H1 (cell line): ENCODE measurements at regions not wholly inside any gene's neighbourhood (a gene's known extent, or its start where the extent isn't known, plus 50 kb on each side); places are given as distances from the start of the nearest gene placed in this dataset.

Source experiments
- CTCF ChIA-PET: fragments of 300-600 bp; sonication (Branson Sonifier 250); formaldehyde crosslinking; loops from one replicate; lab custom pipeline; 2021; ENCODE audit not compliant: partially characterized antibody; lab: Charles Lee
- POLR2A ChIA-PET: fragments of 300-600 bp; sonication (Branson Sonifier 250); formaldehyde crosslinking; loops from one replicate; lab custom pipeline; 2021; ENCODE audit warnings: inconsistent platforms; ENCODE audit not compliant: partially characterized antibody; lab: Charles Lee
- DNase-seq, 2 experiments: peaks; one replicate each; pipeline versions ENCODE4 v3.0.0 to v3.0.0-alpha.2; 2010 to 2022; ENCODE audit warnings: low spot score in 2 of 2, low read depth in 1 of 2, mixed read lengths in 1 of 2
- FAIRE-seq: peaks from 2 replicates; lab custom pipeline; 2011; peaks lifted over from hg19 to GRCh38; lab: Jason Lieb, UNC
- H2AFZ ChIP-seq: 2 replicates; pipeline ENCODE4 v1.8.1; 2012; ENCODE audit warnings: low read length, inconsistent platforms
- H2AK5ac ChIP-seq: 2 replicates; pipeline ENCODE4 v1.6.1; 2013; ENCODE audit warnings: low read depth, low read length
- H2BK120ac ChIP-seq: replicated peaks from 2 replicates; pipeline ENCODE3; 2013; ENCODE audit warnings: low read depth, low read length, inconsistent platforms
- H2BK12ac ChIP-seq: 2 replicates; pipeline ENCODE4 v1.6.1; 2013; ENCODE audit warnings: low read depth, low read length
- H2BK15ac ChIP-seq: 2 replicates; pipeline ENCODE4 v1.6.1; 2013; ENCODE audit warnings: low read length
- H2BK20ac ChIP-seq: 2 replicates; pipeline ENCODE4 v1.6.1; 2013; ENCODE audit warnings: low read length
- H2BK5ac ChIP-seq: 2 replicates; pipeline ENCODE4 v1.6.1; 2013; ENCODE audit warnings: low read depth, low read length
- H3K14ac ChIP-seq: 2 replicates; pipeline ENCODE4 v1.6.1; 2013; ENCODE audit warnings: inconsistent platforms; ENCODE audit not compliant: insufficient read length
- H3K18ac ChIP-seq: 2 replicates; pipeline ENCODE4 v1.6.1; 2013; ENCODE audit warnings: low read length; ENCODE audit errors: extremely low read depth
- H3K23ac ChIP-seq: 2 replicates; pipeline ENCODE4 v1.6.1; 2013; ENCODE audit warnings: inconsistent platforms; ENCODE audit not compliant: insufficient read length
- H3K23me2 ChIP-seq: 2 replicates; pipeline ENCODE4 v1.6.1; 2013; ENCODE audit warnings: low read depth, low read length
- H3K27ac ChIP-seq: 2 replicates; pipeline ENCODE4 v1.6.1; 2011; ENCODE audit warnings: low read depth, low read length, inconsistent platforms
- H3K27me3 ChIP-seq, 4 experiments: replicated peaks in 1 of 4; 1 replicate in 1 of 4; 2 replicates in 3 of 4; pipeline versions ENCODE4 v1.6.1 to v1.8.1; 2011 to 2013; ENCODE audit warnings: low read length in 3 of 4, mild to moderate bottlenecking in 3 of 4, inconsistent platforms in 2 of 4, mixed read lengths in 2 of 4, moderate library complexity in 1 of 4; ENCODE audit not compliant: control insufficient read depth in 3 of 4, insufficient read depth in 3 of 4; ENCODE audit errors: extremely low read depth in 1 of 4
- H3K36me3 ChIP-seq, 4 experiments: 2 replicates each; pipeline versions ENCODE4 v1.6.1 to v1.8.1; 2011 to 2013; ENCODE audit warnings: mild to moderate bottlenecking in 4 of 4, low read length in 3 of 4, moderate library complexity in 2 of 4, control low read depth in 1 of 4, inconsistent platforms in 1 of 4; ENCODE audit not compliant: insufficient read depth in 4 of 4, control insufficient read depth in 2 of 4
- H3K4ac ChIP-seq: replicated peaks from 2 replicates; pipeline ENCODE3; 2013; ENCODE audit warnings: low read length, low read depth, mixed read lengths, inconsistent platforms; ENCODE audit not compliant: insufficient read length
- H3K4me1 ChIP-seq, 4 experiments: replicated peaks in 1 of 4; 1 replicate in 1 of 4; 2 replicates in 3 of 4; pipeline versions ENCODE4 v1.6.1 to v1.8.1; 2011 to 2013; ENCODE audit warnings: low read length in 3 of 4, inconsistent platforms in 2 of 4, mixed read lengths in 1 of 4; ENCODE audit not compliant: insufficient read depth in 4 of 4, control insufficient read depth in 3 of 4
- H3K4me2 ChIP-seq, 2 experiments: 2 replicates each; pipeline versions ENCODE4 v1.6.1 to v1.8.1; 2011 to 2013; ENCODE audit warnings: low read depth in 2 of 2, low read length in 2 of 2, control low read depth in 1 of 2, inconsistent platforms in 1 of 2, mild to moderate bottlenecking in 1 of 2; ENCODE audit not compliant: insufficient read depth in 1 of 2
- H3K4me3 ChIP-seq, 4 experiments: fragments of 200-600, 300-600 bp in 1 of 4; sonication (generic), shearing (Covaris generic), sonication (Bioruptor Twin) in 1 of 4; 2 replicates each; pipeline versions ENCODE4 v1.5.1 to v1.8.1; 2011 to 2016; ENCODE audit warnings: low read length in 4 of 4, low read depth in 3 of 4, control low read depth in 2 of 4, inconsistent platforms in 2 of 4, mild to moderate bottlenecking in 2 of 4, mixed read lengths in 1 of 4, moderate library complexity in 1 of 4; ENCODE audit not compliant: insufficient read depth in 2 of 4; ENCODE audit errors: extremely low read depth in 1 of 4
- H3K56ac ChIP-seq: replicated peaks from 2 replicates; pipeline ENCODE3; 2013; ENCODE audit warnings: low read depth, mild to moderate bottlenecking, mixed read lengths, low read length, inconsistent platforms; ENCODE audit not compliant: insufficient read length
- H3K79me1 ChIP-seq: 2 replicates; pipeline ENCODE4 v1.6.1; 2013; ENCODE audit warnings: low read depth, low read length, control low read depth
- H3K79me2 ChIP-seq, 2 experiments: 2 replicates each; pipeline versions ENCODE4 v1.6.1 to v1.8.1; 2012 to 2013; ENCODE audit warnings: low read length in 2 of 2, mild to moderate bottlenecking in 2 of 2, inconsistent platforms in 1 of 2; ENCODE audit not compliant: insufficient read depth in 2 of 2, control insufficient read depth in 1 of 2
- H3K9ac ChIP-seq, 4 experiments: replicated peaks in 1 of 4; 1 replicate in 1 of 4; 2 replicates in 3 of 4; pipeline versions ENCODE4 v1.6.1 to v1.8.1; 2011 to 2013; ENCODE audit warnings: low read depth in 3 of 4, low read length in 3 of 4, control low read depth in 2 of 4, mild to moderate bottlenecking in 2 of 4, moderate library complexity in 2 of 4, inconsistent platforms in 1 of 4; ENCODE audit errors: extremely low read depth in 1 of 4
- H3K9me3 ChIP-seq, 2 experiments: 2 replicates each; pipeline versions ENCODE4 v1.6.1 to v1.8.1; 2012 to 2013; ENCODE audit warnings: mild to moderate bottlenecking in 2 of 2, moderate library complexity in 2 of 2, control low read depth in 1 of 2, inconsistent platforms in 1 of 2, low read depth in 1 of 2, low read length in 1 of 2, mixed read lengths in 1 of 2; ENCODE audit not compliant: insufficient read depth in 2 of 2
- H4K20me1 ChIP-seq, 2 experiments: replicated peaks in 1 of 2; 2 replicates each; pipeline versions ENCODE3 to v1.8.1; 2011 to 2013; ENCODE audit warnings: inconsistent platforms in 2 of 2, low read length in 2 of 2, mild to moderate bottlenecking in 1 of 2; ENCODE audit not compliant: insufficient read depth in 2 of 2, control insufficient read depth in 1 of 2
- H4K5ac ChIP-seq: 2 replicates; pipeline ENCODE4 v1.6.1; 2013; ENCODE audit warnings: low read length, low read depth, mixed read lengths, inconsistent platforms; ENCODE audit not compliant: insufficient read length
- H4K8ac ChIP-seq: 2 replicates; pipeline ENCODE4 v1.8.0; 2013; ENCODE audit warnings: mild to moderate bottlenecking, moderate library complexity, low read length, inconsistent platforms; ENCODE audit not compliant: insufficient read depth; ENCODE audit errors: extremely low read depth
- H4K91ac ChIP-seq: replicated peaks from 2 replicates; pipeline ENCODE3; 2013; ENCODE audit warnings: low read length, mixed read lengths, inconsistent platforms; ENCODE audit not compliant: insufficient read length
- CBX5 ChIP-seq: fragments of 300-800, 300-1000 bp; sonication (generic); IDR thresholded peaks from 2 replicates; pipeline ENCODE4 v1.7.1; 2016; ENCODE audit warnings: antibody characterized with exemption, low read length, low read depth
- CHD2 ChIP-seq: IDR thresholded peaks from 2 replicates; pipeline ENCODE4 v1.6.1; 2012; ENCODE audit warnings: low read length, improper control_type of control experiment
- CREB1 ChIP-seq: IDR thresholded peaks from 2 replicates; pipeline ENCODE4 v1.6.1; 2012; ENCODE audit warnings: inconsistent platforms
- HDAC2 ChIP-seq, 2 experiments: fragments of 300-600 bp in 1 of 2; sonication (generic) in 1 of 2; IDR thresholded peaks; 2 replicates each; pipeline ENCODE4 v1.6.1; 2011 to 2012; ENCODE audit warnings: low read depth in 2 of 2, low read length in 2 of 2, mild to moderate bottlenecking in 2 of 2, moderate library complexity in 2 of 2, borderline replicate concordance in 1 of 2, inconsistent platforms in 1 of 2
- HDAC6 ChIP-seq: IDR thresholded peaks from one replicate; pipeline ENCODE4 v1.7.1; 2012; ENCODE audit warnings: low read depth, mild to moderate bottlenecking, inconsistent platforms, low read length, moderate library complexity
- RXRA ChIP-seq: IDR thresholded peaks from 2 replicates; pipeline ENCODE4 v1.6.1; 2011; ENCODE audit warnings: low read depth, mild to moderate bottlenecking, low read length, moderate library complexity; ENCODE audit not compliant: insufficient read depth
- SUZ12 ChIP-seq: fragments of 200-600 bp; sonication (generic); IDR thresholded peaks from 2 replicates; pipeline ENCODE4 v1.6.1; 2012; ENCODE audit warnings: mild to moderate bottlenecking, inconsistent platforms, low read length, moderate library complexity, mixed read lengths
- TBP ChIP-seq: IDR thresholded peaks from 2 replicates; pipeline ENCODE4 v1.6.1; 2011; ENCODE audit warnings: low read depth, low read length, improper control_type of control experiment
- ZNF274 ChIP-seq: IDR thresholded peaks from 2 replicates; pipeline ENCODE4 v1.7.0; 2012; ENCODE audit warnings: low read length, borderline replicate concordance; ENCODE audit errors: extremely low read depth
- WGBS, 2 experiments: shearing (Covaris generic) in 1 of 2; methylation state at CpG; one replicate each; pipeline versions ENCODE4 v1.1.6 to v1.1.7; 2013 to 2015; ENCODE audit warnings: low lambda C conversion rate in 2 of 2, mixed read lengths in 2 of 2, inconsistent platforms in 1 of 2, low coverage in 1 of 2, missing lambda C conversion rate in 1 of 2; ENCODE audit not compliant: insufficient replicate concordance in 2 of 2, insufficient coverage in 1 of 2, insufficient read length in 1 of 2; ENCODE audit errors: extremely low coverage in 1 of 2, missing lambda C conversion rate in 1 of 2; 5-methylcytosine and 5-hydroxymethylcytosine counted together
- TF ChIP-seq, protein P1 (sequence below): IDR thresholded peaks from 2 replicates; pipeline ENCODE4 v1.6.1; 2012; ENCODE audit warnings: low read length, inconsistent platforms
- TF ChIP-seq, protein P2 (sequence below), 3 experiments: IDR thresholded peaks; 1 replicate in 2 of 3; 2 replicates in 1 of 3; pipeline versions ENCODE4 v1.5.1 to v1.6.1; 2011; ENCODE audit warnings: low read length in 3 of 3, mild to moderate bottlenecking in 3 of 3, inconsistent platforms in 2 of 3, low read depth in 1 of 3, moderate library complexity in 1 of 3; ENCODE audit not compliant: insufficient read depth in 1 of 3; ENCODE audit errors: control extremely low read depth in 1 of 3

DNA sequence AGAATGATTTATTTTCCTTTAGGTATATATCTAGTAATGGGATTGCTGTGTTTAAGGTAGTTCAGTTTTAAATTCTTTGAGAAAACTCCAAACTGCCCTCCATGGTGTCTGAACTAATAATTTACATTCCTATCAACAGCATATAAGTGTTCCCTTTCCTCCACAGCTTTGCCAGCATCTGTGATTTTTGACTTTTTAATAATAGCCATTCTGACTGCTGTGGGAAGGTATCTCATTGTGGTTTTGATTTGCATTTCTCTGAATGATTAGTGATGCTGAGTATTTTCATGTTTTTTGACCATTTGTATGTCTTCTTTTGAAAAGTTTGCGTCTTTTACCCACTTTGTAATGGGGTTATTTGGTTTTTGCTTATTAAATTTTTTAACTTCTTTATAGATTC is 571.6 kb upstream of the CCDC54 start:
- Histone ChIP-seq H2BK20ac (no peak overlapping the region), H3K4ac (no peak overlapping the region), H3K56ac (no peak overlapping the region), H3K4me1 (no peaks in the 10 kb centered on the region), H2AFZ (no peak overlapping the region), H2BK120ac (no peak overlapping the region), H3K36me3 (no peaks in the 10 kb centered on the region; a peak in 1 of 8 replicates), H4K5ac (no peak overlapping the region), H4K8ac (no peak overlapping the region), H3K4me3 (no peak overlapping the region), H3K79me2 (no peaks in the 10 kb centered on the region), H2BK5ac (no peak overlapping the region), H3K27ac (no peak overlapping the region), H2BK12ac (no peak overlapping the region), H2AK5ac (no peak overlapping the region), H3K14ac (no peak overlapping the region), H3K9ac (no peak overlapping the region), H3K79me1 (no peaks in the 10 kb centered on the region), H3K23ac (no peak overlapping the region), H2BK15ac (no peak overlapping the region), H3K4me2 (no peak overlapping the region), H4K91ac (no peak overlapping the region), H3K23me2 (no peaks in the 10 kb centered on the region), H3K27me3 (no peaks in the 10 kb centered on the region), H4K20me1 (no peaks in the 10 kb centered on the region), H3K18ac (no peak overlapping the region), H3K9me3 (no peaks in the 10 kb centered on the region)
- POLR2A ChIA-PET, result no interaction called here
- DNase-seq, result no peak
- CTCF ChIA-PET, result no interaction called here
- 96% methylated on average over 1 of the region's 1 CpG; no CpG with 5 or more reads in 1 of the 2 experiments for WGBS, 2 experiments
- FAIRE-seq, result no peak
- no peak for TF ChIP-seq RXRA
- TF ChIP-seq, protein P1, sequence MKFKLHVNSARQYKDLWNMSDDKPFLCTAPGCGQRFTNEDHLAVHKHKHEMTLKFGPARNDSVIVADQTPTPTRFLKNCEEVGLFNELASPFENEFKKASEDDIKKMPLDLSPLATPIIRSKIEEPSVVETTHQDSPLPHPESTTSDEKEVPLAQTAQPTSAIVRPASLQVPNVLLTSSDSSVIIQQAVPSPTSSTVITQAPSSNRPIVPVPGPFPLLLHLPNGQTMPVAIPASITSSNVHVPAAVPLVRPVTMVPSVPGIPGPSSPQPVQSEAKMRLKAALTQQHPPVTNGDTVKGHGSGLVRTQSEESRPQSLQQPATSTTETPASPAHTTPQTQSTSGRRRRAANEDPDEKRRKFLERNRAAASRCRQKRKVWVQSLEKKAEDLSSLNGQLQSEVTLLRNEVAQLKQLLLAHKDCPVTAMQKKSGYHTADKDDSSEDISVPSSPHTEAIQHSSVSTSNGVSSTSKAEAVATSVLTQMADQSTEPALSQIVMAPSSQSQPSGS, result no peak
- TF ChIP-seq CHD2, result no peak
- TF ChIP-seq SUZ12, result no peak
- no peak for TF ChIP-seq ZNF274
- TF ChIP-seq TBP, result no peak
- TF ChIP-seq, protein P2, sequence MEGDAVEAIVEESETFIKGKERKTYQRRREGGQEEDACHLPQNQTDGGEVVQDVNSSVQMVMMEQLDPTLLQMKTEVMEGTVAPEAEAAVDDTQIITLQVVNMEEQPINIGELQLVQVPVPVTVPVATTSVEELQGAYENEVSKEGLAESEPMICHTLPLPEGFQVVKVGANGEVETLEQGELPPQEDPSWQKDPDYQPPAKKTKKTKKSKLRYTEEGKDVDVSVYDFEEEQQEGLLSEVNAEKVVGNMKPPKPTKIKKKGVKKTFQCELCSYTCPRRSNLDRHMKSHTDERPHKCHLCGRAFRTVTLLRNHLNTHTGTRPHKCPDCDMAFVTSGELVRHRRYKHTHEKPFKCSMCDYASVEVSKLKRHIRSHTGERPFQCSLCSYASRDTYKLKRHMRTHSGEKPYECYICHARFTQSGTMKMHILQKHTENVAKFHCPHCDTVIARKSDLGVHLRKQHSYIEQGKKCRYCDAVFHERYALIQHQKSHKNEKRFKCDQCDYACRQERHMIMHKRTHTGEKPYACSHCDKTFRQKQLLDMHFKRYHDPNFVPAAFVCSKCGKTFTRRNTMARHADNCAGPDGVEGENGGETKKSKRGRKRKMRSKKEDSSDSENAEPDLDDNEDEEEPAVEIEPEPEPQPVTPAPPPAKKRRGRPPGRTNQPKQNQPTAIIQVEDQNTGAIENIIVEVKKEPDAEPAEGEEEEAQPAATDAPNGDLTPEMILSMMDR (IDR thresholded peaks at IDR 0.05; ENCODE audit: control extremely low read depth in 1 of 3, insufficient read depth in 1 of 3, low read depth in 1 of 3, low read length in 3 of 3), result no peak
- no peak for TF ChIP-seq HDAC6
- no peak for TF ChIP-seq CREB1
- no peak for TF ChIP-seq CBX5
- TF ChIP-seq HDAC2 (IDR thresholded peaks at IDR 0.05; ENCODE audit: borderline replicate concordance in 1 of 2, low read depth in 2 of 2, low read length in 2 of 2), result no peak
